Gastroesophageal sphincter (tissue), 4 donors: ENCODE measurements at regions not wholly inside any gene's neighbourhood (a gene's known extent, or its start where the extent isn't known, plus 50 kb on each side); places are given as distances from the start of the nearest gene placed in this dataset.

Experiments used
- ATAC-seq: fragments of 150-250 bp; one replicate; pipeline ENCODE4 v1.9.1; 2016; ENCODE audit warnings: mild to moderate bottlenecking, moderate library complexity
- H3K27ac ChIP-seq, 4 donors: fragments of 200-600 bp; sonication (generic) in 3 of 4; 1 replicate in 3 of 4; 2 replicates in 1 of 4; pipeline ENCODE4 v1.5.1; 2016 to 2019
- H3K27me3 ChIP-seq: fragments of 200-600 bp; sonication (generic); one replicate; pipeline ENCODE4 v1.5.1; 2019
- H3K36me3 ChIP-seq, 2 donors: fragments of 200-600 bp; sonication (generic); one replicate each; pipeline ENCODE4 v1.5.1; 2019; ENCODE audit warnings: control low read depth in 1 of 2
- H3K4me1 ChIP-seq, 3 donors: fragments of 200-600 bp; sonication (generic); 1 replicate in 2 of 3; 2 replicates in 1 of 3; pipeline ENCODE4 v1.5.1; 2016 to 2019; ENCODE audit warnings: control low read depth in 2 of 3
- H3K4me3 ChIP-seq, 2 donors: fragments of 200-600 bp; sonication (generic); one replicate each; pipeline ENCODE4 v1.5.1; 2019; ENCODE audit warnings: mild to moderate bottlenecking in 1 of 2, moderate library complexity in 1 of 2
- H3K9me3 ChIP-seq, 3 donors: fragments of 200-600 bp; sonication (generic); one replicate each; pipeline ENCODE4 v1.5.1; 2017 to 2019; ENCODE audit warnings: control low read depth in 2 of 3
- CTCF ChIP-seq, 4 experiments: fragments of 200-600 bp in 2 of 4; fragments of 450-650 bp in 2 of 4; sonication (generic) in 1 of 4; IDR thresholded peaks; one replicate each; pipeline ENCODE4 v1.5.1; 2017 to 2019; ENCODE audit warnings: antibody characterized with exemption in 4 of 4, mild to moderate bottlenecking in 2 of 4, moderate library complexity in 2 of 4
- EP300 ChIP-seq: sonication (generic); formaldehyde crosslinking; IDR thresholded peaks from one replicate; pipeline ENCODE4 v1.6.1; 2017; ENCODE audit warnings: antibody characterized with exemption, mild to moderate bottlenecking
- POLR2A ChIP-seq, 2 donors: fragments of 450-650 bp; IDR thresholded peaks; one replicate each; pipeline ENCODE4 v1.6.1; 2017; ENCODE audit warnings: antibody characterized with exemption in 2 of 2, mild to moderate bottlenecking in 2 of 2, moderate library complexity in 1 of 2
- POLR2AphosphoS5 ChIP-seq: sonication (generic); formaldehyde crosslinking; IDR thresholded peaks from one replicate; pipeline ENCODE4 v1.6.1; 2017; ENCODE audit warnings: antibody characterized with exemption
- WGBS, 2 donors: methylation state at CpG; one replicate each; pipeline ENCODE4 v1.1.5; 2018; ENCODE audit warnings: low coverage in 1 of 2; 5-methylcytosine and 5-hydroxymethylcytosine counted together

- WGBS, 2 donors, result 76 to 80% methylated on average over 1 of the region's 1 CpG
- Histone ChIP-seq H3K27ac (no peak overlapping the region), H3K27me3 (no peaks in the 10 kb centered on the region), H3K36me3 (no peaks in the 10 kb centered on the region), H3K9me3 (no peaks in the 10 kb centered on the region), H3K4me3 (no peak overlapping the region), H3K4me1 (no peaks in the 10 kb centered on the region)
- ATAC-seq, result no peak
- TF ChIP-seq EP300 (no peak), POLR2AphosphoS5 (no peak), CTCF (IDR thresholded peaks at IDR 0.05) (no peak), POLR2A (IDR thresholded peaks at IDR 0.05) (no peak)
These were observed 619.0 kb downstream of the ANKRD7 start for GRCh38 chr7:118843456-118843855.

- Histone ChIP-seq H3K4me3 (no peak overlapping the region), H3K4me1 (no peaks in the 10 kb centered on the region), H3K36me3 (no peaks in the 10 kb centered on the region), H3K9me3 (no peaks in the 10 kb centered on the region), H3K27ac (no peak overlapping the region), H3K27me3 (no peaks in the 10 kb centered on the region)
- 54 to 79% methylated on average over 3 of the region's 3 CpGs for WGBS, 2 donors
- ATAC-seq, result no peak
- TF ChIP-seq POLR2AphosphoS5, result no peak
- TF ChIP-seq CTCF (IDR thresholded peaks at IDR 0.05), result no peak
- TF ChIP-seq POLR2A (IDR thresholded peaks at IDR 0.05), result no peak
- no peak for TF ChIP-seq EP300
These were observed 620.2 kb downstream of the ANKRD7 start for GRCh38 chr7:118844748-118845147.

DNA sequence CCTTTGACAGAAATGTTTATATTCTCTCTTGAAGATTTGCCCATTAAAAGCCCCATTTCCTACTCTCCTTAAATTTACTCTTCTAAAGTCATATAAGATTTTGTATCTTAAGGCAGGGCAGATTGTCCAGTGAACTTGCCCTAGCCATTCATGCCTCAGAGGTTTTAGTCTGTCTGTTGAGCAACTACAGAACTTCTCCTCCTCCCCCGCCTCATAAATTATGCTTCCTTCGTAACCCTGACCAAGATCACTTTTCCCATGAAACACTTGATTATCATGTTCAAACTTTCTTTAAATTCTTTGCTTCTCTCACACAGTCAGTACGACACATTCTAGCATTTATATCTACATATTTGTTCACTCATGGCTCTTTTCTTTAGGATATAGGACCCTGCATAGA is 621.3 kb downstream of the ANKRD7 start:
- Histone ChIP-seq H3K27ac (no peak overlapping the region), H3K4me1 (no peaks in the 10 kb centered on the region), H3K27me3 (no peaks in the 10 kb centered on the region), H3K4me3 (no peak overlapping the region), H3K9me3 (no peaks in the 10 kb centered on the region), H3K36me3 (no peaks in the 10 kb centered on the region)
- 75 to 88% methylated on average over 3 of the region's 3 CpGs for WGBS, 2 donors
- TF ChIP-seq EP300, result no peak
- no peak for TF ChIP-seq POLR2A (IDR thresholded peaks at IDR 0.05)
- no peak for TF ChIP-seq POLR2AphosphoS5
- TF ChIP-seq CTCF (IDR thresholded peaks at IDR 0.05), result no peak
- ATAC-seq, result no peak

- no peaks in the 10 kb centered on the region for H3K4me1 ChIP-seq
- H3K27ac ChIP-seq, result no peak overlapping the region
- no peaks in the 10 kb centered on the region for H3K9me3 ChIP-seq
- ATAC-seq, result no peak
- H3K27me3 ChIP-seq, result no peaks in the 10 kb centered on the region
- no peak overlapping the region for H3K4me3 ChIP-seq
- TF ChIP-seq CTCF (IDR thresholded peaks at IDR 0.05) (no peak), POLR2AphosphoS5 (no peak), EP300 (no peak), POLR2A (IDR thresholded peaks at IDR 0.05) (no peak)
- no peaks in the 10 kb centered on the region for H3K36me3 ChIP-seq
These were observed 622.5 kb downstream of the ANKRD7 start for GRCh38 chr7:118846977-118847376.

DNA sequence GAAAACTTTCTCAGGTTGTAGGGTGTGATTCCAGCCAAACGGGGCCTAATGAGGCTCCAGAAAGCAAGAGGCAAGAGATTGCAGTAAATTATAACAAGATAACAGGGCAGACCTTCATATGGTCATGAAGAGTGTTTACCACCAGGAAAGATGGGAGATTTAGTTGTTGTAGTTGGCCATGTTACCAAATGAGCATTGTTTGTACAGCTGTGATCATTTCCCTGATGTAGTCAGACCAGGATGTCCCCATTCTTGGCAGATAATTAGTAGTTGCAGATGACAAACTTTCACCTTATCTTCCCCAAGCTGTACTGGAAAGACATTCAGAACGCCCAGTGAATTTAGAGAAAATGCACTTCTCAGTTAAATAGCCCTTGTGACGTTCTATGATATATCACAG is 630.8 kb downstream of the ANKRD7 start:
- no peaks in the 10 kb centered on the region for H3K4me1 ChIP-seq
- H3K9me3 ChIP-seq, result no peaks in the 10 kb centered on the region
- ATAC-seq, result no peak
- no peaks in the 10 kb centered on the region for H3K27me3 ChIP-seq
- no peaks in the 10 kb centered on the region for H3K36me3 ChIP-seq
- TF ChIP-seq POLR2A (IDR thresholded peaks at IDR 0.05) (no peak), POLR2AphosphoS5 (no peak), CTCF (IDR thresholded peaks at IDR 0.05) (no peak), EP300 (no peak)
- WGBS, 2 donors, result 40 to 51% methylated on average over 3 of the region's 3 CpGs
- H3K4me3 ChIP-seq, result no peak overlapping the region
- H3K27ac ChIP-seq, result no peak overlapping the region
